Endothelial cell of umbilical vein (primary cell): ENCODE measurements at regions not wholly inside any gene's neighbourhood (a gene's known extent, or its start where the extent isn't known, plus 50 kb on each side); places are given as distances from the start of the nearest gene placed in this dataset.

Experiments used
- BruUV-seq: library from RNA; stranded (reverse); fragments of 400-500 nt; replicated peaks from 2 replicates; lab custom pipeline; 2021; lab: Mats Ljungman, UMichigan
- CTCF ChIA-PET: fragments of 300-600, 350-600 bp; sonication (Branson Sonifier 250); formaldehyde crosslinking; loops from one replicate; lab custom pipeline; 2021; ENCODE audit warnings: antibody characterized with exemption, inconsistent platforms; lab: Charles Lee
- POLR2A ChIA-PET: fragments of 300-600, 350-600 bp; sonication (Branson Sonifier 250); formaldehyde crosslinking; loops from one replicate; lab custom pipeline; 2021; ENCODE audit warnings: antibody characterized with exemption, inconsistent platforms; lab: Charles Lee
- DNase-seq: peaks from one replicate; pipeline ENCODE4 v3.0.0-alpha.2; 2011; ENCODE audit warnings: low read depth, low spot score
- FAIRE-seq: peaks from 2 replicates; lab custom pipeline; 2011; peaks lifted over from hg19 to GRCh38; lab: Jason Lieb, UNC
- H2AFZ ChIP-seq: 2 replicates; pipeline ENCODE4 v1.6.0; 2012; ENCODE audit warnings: low read depth, low read length, control low read depth, inconsistent platforms
- H3K27ac ChIP-seq: 2 replicates; pipeline ENCODE4 v1.5.1; 2011; ENCODE audit warnings: low read depth, mild to moderate bottlenecking, control low read depth, low read length, moderate library complexity; ENCODE audit not compliant: insufficient read depth
- H3K27me3 ChIP-seq, 2 experiments: 2 replicates each; pipeline versions ENCODE4 v1.6.0 to v1.6.1; 2011; ENCODE audit warnings: low read length in 2 of 2, mixed read lengths in 1 of 2; ENCODE audit not compliant: control insufficient read depth in 2 of 2, insufficient read depth in 2 of 2
- H3K36me3 ChIP-seq, 2 experiments: 2 replicates in 1 of 2; 3 replicates in 1 of 2; pipeline ENCODE4 v1.5.1; 2011; ENCODE audit warnings: low read length in 2 of 2, mild to moderate bottlenecking in 1 of 2, moderate library complexity in 1 of 2; ENCODE audit not compliant: control insufficient read depth in 2 of 2, insufficient read depth in 2 of 2; ENCODE audit errors: extremely low read depth in 1 of 2
- H3K4me1 ChIP-seq: 3 replicates; pipeline ENCODE4 v1.5.1; 2011; ENCODE audit warnings: mild to moderate bottlenecking, low read length; ENCODE audit not compliant: control insufficient read depth, insufficient read depth; ENCODE audit errors: extremely low read depth
- H3K4me2 ChIP-seq: 2 replicates; pipeline ENCODE4 v1.6.1; 2011; ENCODE audit warnings: low read length, control low read depth, mixed read lengths; ENCODE audit not compliant: insufficient read depth
- H3K4me3 ChIP-seq, 3 experiments: fragments of 200-600 bp in 1 of 3; sonication (generic), shearing (Covaris generic) in 1 of 3; replicated peaks in 1 of 3; 2 replicates each; pipeline ENCODE4 v1.5.1; 2011 to 2016; ENCODE audit warnings: control low read depth in 3 of 3, low read length in 3 of 3, mild to moderate bottlenecking in 2 of 3, inconsistent platforms in 1 of 3, low read depth in 1 of 3, moderate library complexity in 1 of 3; ENCODE audit not compliant: insufficient read depth in 1 of 3
- H3K79me2 ChIP-seq: 2 replicates; pipeline ENCODE4 v1.6.0; 2012; ENCODE audit warnings: low read length, inconsistent platforms; ENCODE audit not compliant: control insufficient read depth, insufficient read depth
- H3K9ac ChIP-seq: replicated peaks from 2 replicates; pipeline ENCODE3; 2011; ENCODE audit warnings: low read length, control low read depth; ENCODE audit not compliant: insufficient read depth; ENCODE audit errors: extremely low read depth
- H3K9me1 ChIP-seq: replicated peaks from 3 replicates; pipeline ENCODE4 v1.6.0; 2011; ENCODE audit warnings: mild to moderate bottlenecking, low read length; ENCODE audit not compliant: control insufficient read depth, insufficient read depth; ENCODE audit errors: extremely low read depth
- H3K9me3 ChIP-seq: replicated peaks from 2 replicates; pipeline ENCODE4 v1.5.1; 2012; ENCODE audit warnings: low read length, inconsistent platforms; ENCODE audit not compliant: control insufficient read depth, insufficient read depth
- H4K20me1 ChIP-seq: replicated peaks from 2 replicates; pipeline ENCODE3; 2011; ENCODE audit warnings: mild to moderate bottlenecking, low read length; ENCODE audit not compliant: control insufficient read depth, insufficient read depth; ENCODE audit errors: extremely low read depth
- EZH2 ChIP-seq: IDR thresholded peaks from 2 replicates; pipeline ENCODE4 v1.6.1; 2012; ENCODE audit warnings: borderline replicate concordance, low read depth, mild to moderate bottlenecking, moderate library complexity, low read length, inconsistent platforms; ENCODE audit not compliant: severe bottlenecking
- FOS ChIP-seq: IDR thresholded peaks from 2 replicates; pipeline ENCODE4 v1.6.1; 2011; ENCODE audit warnings: mild to moderate bottlenecking, low read length, moderate library complexity, borderline replicate concordance; ENCODE audit not compliant: insufficient read depth
- GATA2 ChIP-seq: IDR thresholded peaks from 2 replicates; pipeline ENCODE4 v1.7.0; 2011; ENCODE audit warnings: low read depth, mild to moderate bottlenecking, moderate library complexity, mixed read lengths, low read length; ENCODE audit not compliant: insufficient read length, insufficient read depth
- JUN ChIP-seq: IDR thresholded peaks from 2 replicates; pipeline ENCODE4 v1.6.1; 2011; ENCODE audit warnings: borderline replicate concordance, low read depth; ENCODE audit not compliant: insufficient read length, insufficient read depth
- POLR2A ChIP-seq: IDR thresholded peaks from 2 replicates; pipeline ENCODE4 v1.6.1; 2012; ENCODE audit warnings: low read depth, mild to moderate bottlenecking, control low read depth, low read length
- POLR2AphosphoS5 ChIP-seq: IDR thresholded peaks from 2 replicates; pipeline ENCODE4 v1.6.1; 2012; ENCODE audit warnings: low read depth, mild to moderate bottlenecking, control low read depth, low read length, moderate library complexity; ENCODE audit not compliant: insufficient read depth
- dilution Hi-C: fragments of 300-500 bp; cut with MboI; formaldehyde crosslinking; loops from one replicate; pipeline ENCODE4 v1.15.0; 2019; ENCODE audit warnings: low sequenced_read_pairs; ENCODE audit not compliant: extremely low pct_ligation_motif_present
- intact Hi-C: fragments of 100-400 bp; cut with micrococcal nuclease; formaldehyde crosslinking; loops from one replicate; pipeline ENCODE4 v1.10.0; 2022
- TF ChIP-seq, protein P1 (sequence below), 2 donors: IDR thresholded peaks; 1 replicate in 1 of 2; 2 replicates in 1 of 2; pipeline ENCODE4 v1.5.1; 2011; ENCODE audit warnings: low read length in 2 of 2, mild to moderate bottlenecking in 2 of 2, moderate library complexity in 2 of 2, control low read depth in 1 of 2, inconsistent platforms in 1 of 2, low read depth in 1 of 2; ENCODE audit not compliant: insufficient read depth in 1 of 2; ENCODE audit errors: extremely low read depth in 1 of 2
- TF ChIP-seq, protein P2 (sequence below): IDR thresholded peaks from 2 replicates; pipeline ENCODE4 v1.6.1; 2011; ENCODE audit not compliant: insufficient read depth, insufficient read length

DNA sequence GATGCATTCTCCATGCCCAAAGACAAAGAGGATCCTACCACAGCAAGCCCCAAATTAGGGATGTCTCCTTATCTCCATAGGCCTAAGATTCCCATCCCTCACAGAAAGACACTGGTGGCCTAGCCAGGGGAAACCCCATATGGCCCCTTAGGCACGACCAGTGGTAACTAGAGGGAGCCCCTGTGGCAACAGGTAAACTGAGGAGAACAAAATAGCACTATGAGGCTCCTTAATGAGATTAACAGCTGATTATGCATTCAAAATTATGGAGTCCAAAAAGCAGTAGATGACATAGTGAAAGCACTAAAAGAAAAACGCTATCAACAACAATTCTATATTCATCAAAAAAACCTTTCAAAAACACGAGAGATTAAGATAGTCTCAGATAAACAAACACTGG, 234.0 kb downstream of the DIRAS2 start:
- DNase-seq (no peak), FAIRE-seq (no peak)
- Histone ChIP-seq H4K20me1 (no peaks in the 10 kb centered on the region), H3K4me1 (no peaks in the 10 kb centered on the region), H3K9me1 (no peaks in the 10 kb centered on the region), H3K9ac (no peak overlapping the region), H3K9me3 (peaks cover 2% of the 10 kb centered on the region), H3K4me2 (no peak overlapping the region), H3K27ac (no peak overlapping the region), H3K36me3 (no peaks in the 10 kb centered on the region), H3K79me2 (no peaks in the 10 kb centered on the region), H3K27me3 (no peaks in the 10 kb centered on the region), H3K4me3 (no peak overlapping the region), H2AFZ (no peak overlapping the region)
- no TSS peak for BruUV-seq
- ChIA-PET POLR2A (no interaction called here), CTCF (no interaction called here)
- TF ChIP-seq GATA2 = no peak
- no peak for TF ChIP-seq FOS
- TF ChIP-seq POLR2A = no peak
- intact Hi-C loops (no loop called here), dilution Hi-C loops (no loop called here)

GRCh38 chr9:90419221-90419851, 223.3 kb downstream of the DIRAS2 start:
- TF ChIP-seq FOS (no peak), GATA2 (no peak), POLR2AphosphoS5 (no peak), EZH2 (no peak), JUN (no peak), POLR2A (no peak)
- TF ChIP-seq, protein P1, sequence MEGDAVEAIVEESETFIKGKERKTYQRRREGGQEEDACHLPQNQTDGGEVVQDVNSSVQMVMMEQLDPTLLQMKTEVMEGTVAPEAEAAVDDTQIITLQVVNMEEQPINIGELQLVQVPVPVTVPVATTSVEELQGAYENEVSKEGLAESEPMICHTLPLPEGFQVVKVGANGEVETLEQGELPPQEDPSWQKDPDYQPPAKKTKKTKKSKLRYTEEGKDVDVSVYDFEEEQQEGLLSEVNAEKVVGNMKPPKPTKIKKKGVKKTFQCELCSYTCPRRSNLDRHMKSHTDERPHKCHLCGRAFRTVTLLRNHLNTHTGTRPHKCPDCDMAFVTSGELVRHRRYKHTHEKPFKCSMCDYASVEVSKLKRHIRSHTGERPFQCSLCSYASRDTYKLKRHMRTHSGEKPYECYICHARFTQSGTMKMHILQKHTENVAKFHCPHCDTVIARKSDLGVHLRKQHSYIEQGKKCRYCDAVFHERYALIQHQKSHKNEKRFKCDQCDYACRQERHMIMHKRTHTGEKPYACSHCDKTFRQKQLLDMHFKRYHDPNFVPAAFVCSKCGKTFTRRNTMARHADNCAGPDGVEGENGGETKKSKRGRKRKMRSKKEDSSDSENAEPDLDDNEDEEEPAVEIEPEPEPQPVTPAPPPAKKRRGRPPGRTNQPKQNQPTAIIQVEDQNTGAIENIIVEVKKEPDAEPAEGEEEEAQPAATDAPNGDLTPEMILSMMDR (IDR thresholded peaks at IDR 0.05; ENCODE audit: extremely low read depth in 1 of 2, insufficient read depth in 1 of 2, low read depth in 1 of 2, low read length in 2 of 2) = no peak
- TF ChIP-seq, protein P2, sequence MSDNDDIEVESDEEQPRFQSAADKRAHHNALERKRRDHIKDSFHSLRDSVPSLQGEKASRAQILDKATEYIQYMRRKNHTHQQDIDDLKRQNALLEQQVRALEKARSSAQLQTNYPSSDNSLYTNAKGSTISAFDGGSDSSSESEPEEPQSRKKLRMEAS = no peak

More at GRCh38 chr9:90419221-90419851, 223.3 kb downstream of the DIRAS2 start:
- Histone ChIP-seq H3K27ac (no peak overlapping the region), H2AFZ (no peak overlapping the region), H3K9me3 (peaks cover 2% of the 10 kb centered on the region), H3K4me1 (no peaks in the 10 kb centered on the region), H4K20me1 (no peaks in the 10 kb centered on the region), H3K9me1 (no peaks in the 10 kb centered on the region), H3K27me3 (no peaks in the 10 kb centered on the region), H3K4me2 (no peak overlapping the region), H3K4me3 (no peak overlapping the region), H3K36me3 (no peaks in the 10 kb centered on the region), H3K79me2 (no peaks in the 10 kb centered on the region), H3K9ac (no peak overlapping the region)
- POLR2A ChIA-PET = no interaction called here
- intact Hi-C loops = no loop called here
- DNase-seq = no peak
- dilution Hi-C loops = no loop called here
- CTCF ChIA-PET = no interaction called here
- FAIRE-seq = no peak
- BruUV-seq = no TSS peak
